ENCODE measurements at regions not wholly inside any gene's neighbourhood (a gene's known extent, or its start where the extent isn't known, plus 50 kb on each side); places are given as distances from the start of the nearest gene placed in this dataset.

DNA sequence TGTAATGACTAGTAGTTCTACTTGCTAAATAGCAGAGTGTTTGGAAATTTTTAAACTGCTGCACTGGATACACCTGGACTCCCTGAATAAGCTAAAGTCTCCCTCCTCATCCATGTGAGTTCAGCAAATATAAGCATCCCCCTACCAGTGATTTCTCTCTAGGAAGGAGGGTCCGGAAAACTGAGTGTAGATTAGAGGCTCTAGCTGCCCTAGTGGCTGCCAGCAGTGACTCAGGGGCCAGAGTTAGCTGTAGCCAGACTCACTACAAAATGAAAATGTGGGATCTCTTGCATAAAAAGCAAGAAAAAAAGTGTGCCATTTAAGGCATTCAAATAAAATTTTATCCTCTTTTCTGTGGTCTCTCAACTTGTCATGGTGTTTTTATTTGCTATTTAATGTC is 485.0 kb upstream of the ATP11B start:
- Histone ChIP-seq H2BK5ac (ENCODE audit: low read depth, low read length, poor library complexity, severe bottlenecking) (no peak overlapping the region), H3K4ac (ENCODE audit: low read depth, low read length) (no peak overlapping the region), H2AK9ac (replicated peaks; ENCODE audit: low read depth, low read length, poor library complexity) (no peak overlapping the region), H2BK120ac (ENCODE audit: low read depth, low read length) (no peak overlapping the region), H3K4me3 (ENCODE audit: insufficient read depth, low read depth, low read length) (no peak overlapping the region), H3K27ac (ENCODE audit: insufficient read depth, low read length) (no peak overlapping the region), H2AFZ (replicated peaks; ENCODE audit: low read length, poor library complexity) (no peak overlapping the region), H3K14ac (replicated peaks; ENCODE audit: low read depth, low read length) (no peak overlapping the region), H3K56ac (ENCODE audit: extremely low read depth, insufficient read depth, low read length) (no peak overlapping the region), H3K18ac (ENCODE audit: low read depth, low read length) (no peak overlapping the region), H3K23ac (ENCODE audit: low read depth, low read length) (no peak overlapping the region), H2BK20ac (ENCODE audit: low read depth, low read length) (no peak overlapping the region), H2AK5ac (ENCODE audit: low read depth, low read length) (no peak overlapping the region), H3K79me1 (ENCODE audit: low read depth in 1 of 2, low read length in 2 of 2) (no peaks in the 10 kb centered on the region), H4K8ac (ENCODE audit: low read depth in 2 of 2, low read length in 2 of 2) (no peak overlapping the region), H2BK15ac (ENCODE audit: low read depth, low read length) (no peak overlapping the region), H3K4me2 (ENCODE audit: low read depth, low read length) (no peak overlapping the region), H4K20me1 (ENCODE audit: insufficient read depth, low read length) (no peaks in the 10 kb centered on the region), H4K91ac (ENCODE audit: insufficient read depth, low read depth, low read length) (no peak overlapping the region), H4K5ac (ENCODE audit: low read depth, low read length) (no peak overlapping the region), H3K27me3 (ENCODE audit: control insufficient read depth, insufficient read depth, low read length) (no peaks in the 10 kb centered on the region), H3K4me1 (ENCODE audit: control insufficient read depth, insufficient read depth, low read length) (no peaks in the 10 kb centered on the region), H3K36me3 (ENCODE audit: control insufficient read depth, insufficient read depth, low read length) (no peaks in the 10 kb centered on the region), H3K9me1 (ENCODE audit: insufficient read depth, low read length) (no peaks in the 10 kb centered on the region), H3K9ac (ENCODE audit: low read depth, low read length) (no peak overlapping the region), H3K9me3 (ENCODE audit: control insufficient read depth, insufficient read depth, low read length) (peaks cover 8% of the 10 kb centered on the region)
- WGBS, 2 experiments (ENCODE audit: extremely low coverage in 2 of 2, insufficient read length in 1 of 2): no CpG with 5 or more reads among the region's 1 CpG
- no TSS peak for BruUV-seq (replicated peaks)
- no peak for TF ChIP-seq CHD1 (IDR thresholded peaks at IDR 0.05; ENCODE audit: low read depth, low read length)
- TF ChIP-seq NFE2L2 (IDR thresholded peaks at IDR 0.05; ENCODE audit: low read depth, low read length): no peak
- TF ChIP-seq MXI1 (IDR thresholded peaks at IDR 0.05; ENCODE audit: borderline replicate concordance, low read depth, low read length): no peak
- TF ChIP-seq MAFK (IDR thresholded peaks at IDR 0.05; ENCODE audit: low read depth, low read length): no peak
- CTCF ChIA-PET: no interaction called here
- ATAC-seq (ENCODE audit: low read depth): no peak
- intact Hi-C loops (cut with micrococcal nuclease) (no loop called here), in situ Hi-C loops (cut with MboI; ENCODE audit: low sequenced_read_pairs) (no loop called here), dilution Hi-C loops (cut with HindIII; ENCODE audit: low sequenced_read_pairs, unreplicated experiment) (no loop called here)
- no peak for DNase-seq
- POLR2A ChIA-PET (ENCODE audit: unreplicated experiment): no interaction called here
